HG03159 (cell line): ENCODE measurements at regions not wholly inside any gene's neighbourhood (a gene's known extent, or its start where the extent isn't known, plus 50 kb on each side); places are given as distances from the start of the nearest gene placed in this dataset.

Source experiments
- ATAC-seq: cut with Tn5 transposase; IDR thresholded peaks from one replicate; pipeline ENCODE4 v1.9.1; 2021; ENCODE audit warnings: mild to moderate bottlenecking, moderate library complexity; ENCODE audit not compliant: unreplicated experiment

- ATAC-seq: no peak
Measured at GRCh38 chr17:72360386-72360940, 239.6 kb downstream of the SOX9 start.

- no peak for ATAC-seq
Measured at GRCh38 chr17:72361892-72362291, 241.1 kb downstream of the SOX9 start.

- no peak for ATAC-seq
Measured at GRCh38 chr17:72362376-72363088, 241.7 kb downstream of the SOX9 start.

- no peak for ATAC-seq
Measured at GRCh38 chr17:72363089-72363610, 242.3 kb downstream of the SOX9 start.

GRCh38 chr17:72365857-72366414 is 245.1 kb downstream of the SOX9 start:
- no peak for ATAC-seq

GRCh38 chr17:72366626-72367025 is 245.8 kb downstream of the SOX9 start:
- no peak for ATAC-seq

GRCh38 chr17:72368191-72368590 is 247.4 kb downstream of the SOX9 start:
- ATAC-seq: no peak

GRCh38 chr17:72369366-72369765 is 248.5 kb downstream of the SOX9 start:
- no peak for ATAC-seq

GRCh38 chr17:72370819-72371218 is 250.0 kb downstream of the SOX9 start:
- ATAC-seq: no peak

- ATAC-seq: no peak
Measured at GRCh38 chr17:72372185-72372584, 251.4 kb downstream of the SOX9 start.

GRCh38 chr17:72373910-72374741 is 253.3 kb downstream of the SOX9 start:
- no peak for ATAC-seq

GRCh38 chr17:72376526-72377345 is 255.9 kb downstream of the SOX9 start:
- no peak for ATAC-seq

- ATAC-seq: no peak
Measured at GRCh38 chr17:72378414-72379390, 257.9 kb downstream of the SOX9 start.

- no peak for ATAC-seq
Measured at GRCh38 chr17:72379516-72379915, 258.7 kb downstream of the SOX9 start.

GRCh38 chr17:72380120-72380519 is 259.3 kb downstream of the SOX9 start:
- ATAC-seq: no peak

GRCh38 chr17:72380737-72381136 is 259.9 kb downstream of the SOX9 start:
- no peak for ATAC-seq

- ATAC-seq: no peak
Measured at GRCh38 chr17:72381597-72382397, 261.0 kb downstream of the SOX9 start.

- no peak for ATAC-seq
Measured at GRCh38 chr17:72382971-72383722, 262.3 kb downstream of the SOX9 start.
